ENCODE measurements at regions not wholly inside any gene's neighbourhood (a gene's known extent, or its start where the extent isn't known, plus 50 kb on each side); places are given as distances from the start of the nearest gene placed in this dataset.
"Not testable (repeated sequence)": the region's sequence is repeated elsewhere in the genome, so short reads cannot be mapped to it uniquely, and the experiment has no call there.

- H3K9me3 ChIP-seq (ENCODE audit: control insufficient read depth, insufficient read depth, low read length); H3K27me3 ChIP-seq (ENCODE audit: control insufficient read depth, low read length); H3K79me2 ChIP-seq (ENCODE audit: control insufficient read depth, low read length); H3K36me3 ChIP-seq (ENCODE audit: control insufficient read depth, low read length); H3K27ac ChIP-seq (ENCODE audit: low read depth, low read length); H3K4me2 ChIP-seq (ENCODE audit: low read length); H3K4me1 ChIP-seq (ENCODE audit: control insufficient read depth, low read length); H4K20me1 ChIP-seq (ENCODE audit: control insufficient read depth, insufficient read depth, low read depth, low read length); H3F3A ChIP-seq (ENCODE audit: control insufficient read depth, insufficient read depth); H3K9me2 ChIP-seq (replicated peaks; ENCODE audit: control insufficient read depth, low read length); H3K4me3 ChIP-seq (ENCODE audit: low read length): not testable (repeated sequence)
Observed at GRCh38 chr12:31162896-31163560, 89.4 kb downstream of the DDX11 start.

- Histone ChIP-seq H3K4me1 (ENCODE audit: control insufficient read depth, low read length) (peaks cover 24% of the 10 kb centered on the region), H3K4me3 (ENCODE audit: low read length) (peak overlapping the region; percentile 39), H3K4me2 (ENCODE audit: low read length) (peak overlapping the region; percentile 56)
- not testable (repeated sequence) for H3K36me3 ChIP-seq (ENCODE audit: control insufficient read depth, low read length); H3K27ac ChIP-seq (ENCODE audit: low read depth, low read length); H3F3A ChIP-seq (ENCODE audit: control insufficient read depth, insufficient read depth); H3K9me2 ChIP-seq (replicated peaks; ENCODE audit: control insufficient read depth, low read length); H3K79me2 ChIP-seq (ENCODE audit: control insufficient read depth, low read length); H4K20me1 ChIP-seq (ENCODE audit: control insufficient read depth, insufficient read depth, low read depth, low read length); H3K9me3 ChIP-seq (ENCODE audit: control insufficient read depth, insufficient read depth, low read length); H3K27me3 ChIP-seq (ENCODE audit: control insufficient read depth, low read length)
Observed at GRCh38 chr12:31174293-31174692, 100.6 kb downstream of the DDX11 start.

- H3K27me3 ChIP-seq (ENCODE audit: control insufficient read depth, low read length); H3K27ac ChIP-seq (ENCODE audit: low read depth, low read length); H3K4me3 ChIP-seq (ENCODE audit: low read length); H4K20me1 ChIP-seq (ENCODE audit: control insufficient read depth, insufficient read depth, low read depth, low read length); H3K9me3 ChIP-seq (ENCODE audit: control insufficient read depth, insufficient read depth, low read length); H3K9me2 ChIP-seq (replicated peaks; ENCODE audit: control insufficient read depth, low read length); H3K79me2 ChIP-seq (ENCODE audit: control insufficient read depth, low read length); H3K4me2 ChIP-seq (ENCODE audit: low read length); H3F3A ChIP-seq (ENCODE audit: control insufficient read depth, insufficient read depth); H3K36me3 ChIP-seq (ENCODE audit: control insufficient read depth, low read length): not testable (repeated sequence)
- peak; percentile 13 for TF ChIP-seq CTCF (IDR thresholded peaks at IDR 0.05; ENCODE audit: low read depth, low read length, poor library complexity, severe bottlenecking)
- H3K4me1 ChIP-seq (ENCODE audit: control insufficient read depth, low read length) = peaks cover 44% of the 10 kb centered on the region
Observed at GRCh38 chr12:31177514-31177913, 103.9 kb downstream of the DDX11 start.

- Histone ChIP-seq H3K4me1 (ENCODE audit: control insufficient read depth, low read length) (peaks cover 47% of the 10 kb centered on the region), H3K27ac (ENCODE audit: low read depth, low read length) (peak overlapping the region; percentile 77), H3K4me2 (ENCODE audit: low read length) (peak overlapping the region; percentile 56), H3K4me3 (ENCODE audit: low read length) (peak overlapping the region; percentile 56)
- not testable (repeated sequence) for H3K9me2 ChIP-seq (replicated peaks; ENCODE audit: control insufficient read depth, low read length); H3K79me2 ChIP-seq (ENCODE audit: control insufficient read depth, low read length); H3K27me3 ChIP-seq (ENCODE audit: control insufficient read depth, low read length); H3K36me3 ChIP-seq (ENCODE audit: control insufficient read depth, low read length); H4K20me1 ChIP-seq (ENCODE audit: control insufficient read depth, insufficient read depth, low read depth, low read length); H3F3A ChIP-seq (ENCODE audit: control insufficient read depth, insufficient read depth); H3K9me3 ChIP-seq (ENCODE audit: control insufficient read depth, insufficient read depth, low read length)
Observed at GRCh38 chr12:31178875-31179274, 105.2 kb downstream of the DDX11 start.

GRCh38 chr12:31179627-31180237 is 106.1 kb downstream of the DDX11 start:
- not testable (repeated sequence) for H3K79me2 ChIP-seq (ENCODE audit: control insufficient read depth, low read length); H3F3A ChIP-seq (ENCODE audit: control insufficient read depth, insufficient read depth); H3K9me2 ChIP-seq (replicated peaks; ENCODE audit: control insufficient read depth, low read length); H3K9me3 ChIP-seq (ENCODE audit: control insufficient read depth, insufficient read depth, low read length); H3K27me3 ChIP-seq (ENCODE audit: control insufficient read depth, low read length); H4K20me1 ChIP-seq (ENCODE audit: control insufficient read depth, insufficient read depth, low read depth, low read length); H3K36me3 ChIP-seq (ENCODE audit: control insufficient read depth, low read length)
- Histone ChIP-seq H3K4me3 (ENCODE audit: low read length) (peak overlapping the region; percentile 56), H3K4me2 (ENCODE audit: low read length) (peak overlapping the region; percentile 56), H3K27ac (ENCODE audit: low read depth, low read length) (peak overlapping the region; percentile 77), H3K4me1 (ENCODE audit: control insufficient read depth, low read length) (peaks cover 43% of the 10 kb centered on the region)

GRCh38 chr12:31182571-31182970 is 108.9 kb downstream of the DDX11 start:
- H3K36me3 ChIP-seq (ENCODE audit: control insufficient read depth, low read length); H3K79me2 ChIP-seq (ENCODE audit: control insufficient read depth, low read length); H3K9me2 ChIP-seq (replicated peaks; ENCODE audit: control insufficient read depth, low read length); H3K9me3 ChIP-seq (ENCODE audit: control insufficient read depth, insufficient read depth, low read length); H3K27me3 ChIP-seq (ENCODE audit: control insufficient read depth, low read length); H4K20me1 ChIP-seq (ENCODE audit: control insufficient read depth, insufficient read depth, low read depth, low read length): not testable (repeated sequence)
- Histone ChIP-seq H3K4me3 (ENCODE audit: low read length) (peak overlapping the region; percentile 37), H3K4me1 (ENCODE audit: control insufficient read depth, low read length) (peaks cover 37% of the 10 kb centered on the region), H3K27ac (ENCODE audit: low read depth, low read length) (peak overlapping the region; percentile 80), H3K4me2 (ENCODE audit: low read length) (peak overlapping the region; percentile 61), H3F3A (ENCODE audit: control insufficient read depth, insufficient read depth) (0 out of 2 replicates have a peak, but pooled peaks cover 13% of the 10 kb centered on the region)

- not testable (repeated sequence) for H3K79me2 ChIP-seq (ENCODE audit: control insufficient read depth, low read length); H3K9me3 ChIP-seq (ENCODE audit: control insufficient read depth, insufficient read depth, low read length); H3K9me2 ChIP-seq (replicated peaks; ENCODE audit: control insufficient read depth, low read length); H4K20me1 ChIP-seq (ENCODE audit: control insufficient read depth, insufficient read depth, low read depth, low read length); H3K36me3 ChIP-seq (ENCODE audit: control insufficient read depth, low read length); H3K27me3 ChIP-seq (ENCODE audit: control insufficient read depth, low read length)
- Histone ChIP-seq H3K4me1 (ENCODE audit: control insufficient read depth, low read length) (peaks cover 37% of the 10 kb centered on the region), H3K4me3 (ENCODE audit: low read length) (peak overlapping the region; percentile 34; the same call in 1 of the 2 replicates), H3K27ac (ENCODE audit: low read depth, low read length) (peak overlapping the region; percentile 80), H3F3A (ENCODE audit: control insufficient read depth, insufficient read depth) (0 out of 2 replicates have a peak, but pooled peaks cover 13% of the 10 kb centered on the region), H3K4me2 (ENCODE audit: low read length) (peak overlapping the region; percentile 55)
Observed at GRCh38 chr12:31183107-31183506, 109.4 kb downstream of the DDX11 start.

Data from DOHH2 (cell line).